Stomach (tissue), 8 donors: ENCODE measurements at regions not wholly inside any gene's neighbourhood (a gene's known extent, or its start where the extent isn't known, plus 50 kb on each side); places are given as distances from the start of the nearest gene placed in this dataset.
A peak's percentile ranks its signal among the peaks of the same experiment; 100 is the strongest.

ENCODE experiments used
- DNase-seq, 2 donors: peaks; one replicate each; pipeline versions ENCODE4 v3.0.0 to v3.0.0-alpha.2; 2013 to 2019
- H3K27ac ChIP-seq, 5 donors: fragments of 200-600 bp in 4 of 5; sonication (generic) in 4 of 5; one replicate each; pipeline ENCODE4 v1.5.1; 2013 to 2019; ENCODE audit warnings: mild to moderate bottlenecking in 1 of 5, moderate library complexity in 1 of 5
- H3K27me3 ChIP-seq, 3 donors: fragments of 200-600 bp; sonication (generic); one replicate each; pipeline ENCODE4 v1.5.1; 2017 to 2019; ENCODE audit warnings: mixed run types in 1 of 3
- H3K36me3 ChIP-seq, 4 donors: fragments of 200-600 bp; sonication (generic); 1 replicate in 3 of 4; 2 replicates in 1 of 4; pipeline ENCODE4 v1.5.1; 2016 to 2019
- H3K4me1 ChIP-seq, 4 donors: fragments of 200-600 bp; sonication (generic); one replicate each; pipeline ENCODE4 v1.5.1; 2016 to 2019
- H3K4me3 ChIP-seq, 4 donors: fragments of 200-600 bp; sonication (generic) in 3 of 4; one replicate each; pipeline ENCODE4 v1.5.1; 2016 to 2019; ENCODE audit warnings: mild to moderate bottlenecking in 1 of 4
- H3K9me3 ChIP-seq, 4 donors: fragments of 200-600 bp; sonication (generic); one replicate each; pipeline ENCODE4 v1.5.1; 2016 to 2019
- CTCF ChIP-seq, 7 experiments: fragments of 450-650 bp in 4 of 7; fragments of 200-600 bp in 3 of 7; sonication (generic) in 3 of 7; IDR thresholded peaks; one replicate each; pipeline ENCODE4 v1.5.1; 2016 to 2019; ENCODE audit warnings: antibody characterized with exemption in 7 of 7, control low read depth in 2 of 7, mild to moderate bottlenecking in 1 of 7
- EP300 ChIP-seq: sonication (generic); formaldehyde crosslinking; IDR thresholded peaks from one replicate; pipeline ENCODE4 v1.6.1; 2017; ENCODE audit warnings: antibody characterized with exemption
- POLR2A ChIP-seq, 4 donors: fragments of 450-650 bp; IDR thresholded peaks; one replicate each; pipeline ENCODE4 v1.6.1; 2016; ENCODE audit warnings: antibody characterized with exemption in 4 of 4, control low read depth in 2 of 4, mild to moderate bottlenecking in 1 of 4, moderate library complexity in 1 of 4
- POLR2AphosphoS5 ChIP-seq, 3 donors: sonication (generic); formaldehyde crosslinking; IDR thresholded peaks; one replicate each; pipeline ENCODE4 v1.6.1; 2016; ENCODE audit warnings: antibody characterized with exemption in 3 of 3
- WGBS, 5 donors: extraction: QIAGEN DNeasy Blood & Tissue Kit in 3 of 5; methylation state at CpG; one replicate each; pipeline versions ENCODE4 v1.1.5 to v1.1.7; 2013 to 2018; 5-methylcytosine and 5-hydroxymethylcytosine counted together
- intact Hi-C: fragments of 100-400 bp; cut with DNase I; formaldehyde crosslinking; loops from one replicate; pipeline ENCODE4 v1.15.1; 2023; ENCODE audit warnings: low total_unique reads
- donor health status: healthy with polysubstance abuse.
- donor health status: Bipolar disorder and iron deficiency.
- donor health status: healthy.

GRCh38 chr2:65661980-65662653, 229.7 kb upstream of the SPRED2 start:
- WGBS, 5 donors, result 50 to 75% (median 65%) methylated on average over 8 of the region's 8 CpGs
- Histone ChIP-seq H3K9me3 (no peaks in the 10 kb centered on the region), H3K27me3 (no peaks in the 10 kb centered on the region), H3K4me3 (peak overlapping the region in 1 of 4 donors; percentile 6), H3K4me1 (peaks cover 0 to 13% (median 5%) of the 10 kb centered on the region in 4 donors), H3K36me3 (no peaks in the 10 kb centered on the region), H3K27ac (peak overlapping the region in 4 of 5 donors; percentile 20 to 64 (median 53))
- intact Hi-C loops, result no loop called here
- DNase-seq, result peak in 1 of 2 donors; percentile 49
- TF ChIP-seq POLR2A (IDR thresholded peaks at IDR 0.05) (no peak), CTCF (IDR thresholded peaks at IDR 0.05) (no peak), POLR2AphosphoS5 (IDR thresholded peaks at IDR 0.05) (no peak), EP300 (no peak)

- intact Hi-C loops, result no loop called here
- H3K27ac ChIP-seq, result no peak overlapping the region
- DNase-seq, result peak in 1 of 2 donors; percentile 32
- H3K4me1 ChIP-seq, result peaks cover 0 to 19% (median 5%) of the 10 kb centered on the region in 4 donors
- no peak overlapping the region for H3K4me3 ChIP-seq
- no peak for TF ChIP-seq CTCF (IDR thresholded peaks at IDR 0.05)
- no peak for TF ChIP-seq EP300
- no peak for TF ChIP-seq POLR2A (IDR thresholded peaks at IDR 0.05)
- TF ChIP-seq POLR2AphosphoS5 (IDR thresholded peaks at IDR 0.05), result no peak
- no peaks in the 10 kb centered on the region for H3K27me3 ChIP-seq
- 26 to 50% (median 37%) methylated on average over 6 of the region's 6 CpGs for WGBS, 5 donors
- no peaks in the 10 kb centered on the region for H3K36me3 ChIP-seq
- H3K9me3 ChIP-seq, result no peaks in the 10 kb centered on the region
Measured at GRCh38 chr2:65660340-65660739, 227.9 kb upstream of the SPRED2 start.

GRCh38 chr2:65658881-65659280, 226.5 kb upstream of the SPRED2 start:
- Histone ChIP-seq H3K9me3 (no peaks in the 10 kb centered on the region), H3K27ac (no peak overlapping the region), H3K36me3 (no peaks in the 10 kb centered on the region), H3K4me1 (peaks cover 0 to 19% (median 7%) of the 10 kb centered on the region in 4 donors), H3K27me3 (no peaks in the 10 kb centered on the region), H3K4me3 (no peak overlapping the region)
- TF ChIP-seq EP300, result no peak
- TF ChIP-seq POLR2AphosphoS5 (IDR thresholded peaks at IDR 0.05), result no peak
- no peak for TF ChIP-seq POLR2A (IDR thresholded peaks at IDR 0.05)
- TF ChIP-seq CTCF (IDR thresholded peaks at IDR 0.05), result no peak
- no peak for DNase-seq
- intact Hi-C loops, result no loop called here
- 76 to 90% (median 88%) methylated on average over 2 of the region's 2 CpGs for WGBS, 5 donors

- Histone ChIP-seq H3K27me3 (no peaks in the 10 kb centered on the region), H3K4me3 (no peak overlapping the region), H3K4me1 (peaks cover 0 to 17% (median 7%) of the 10 kb centered on the region in 4 donors), H3K36me3 (no peaks in the 10 kb centered on the region), H3K27ac (no peak overlapping the region), H3K9me3 (no peaks in the 10 kb centered on the region)
- intact Hi-C loops, result no loop called here
- TF ChIP-seq EP300, result no peak
- TF ChIP-seq POLR2AphosphoS5 (IDR thresholded peaks at IDR 0.05), result no peak
- no peak for TF ChIP-seq POLR2A (IDR thresholded peaks at IDR 0.05)
- TF ChIP-seq CTCF (IDR thresholded peaks at IDR 0.05), result no peak
- DNase-seq, result no peak
- WGBS, 5 donors, result 56 to 82% (median 77%) methylated on average over 3 of the region's 3 CpGs
Measured at GRCh38 chr2:65658266-65658665, 225.9 kb upstream of the SPRED2 start.
